BE2C (cell line): ENCODE measurements at regions not wholly inside any gene's neighbourhood (a gene's known extent, or its start where the extent isn't known, plus 50 kb on each side); places are given as distances from the start of the nearest gene placed in this dataset.

Source experiments
- DNase-seq: peaks from one replicate; pipeline ENCODE4 v3.0.0-alpha.2; 2020
- H3K27me3 ChIP-seq: fragments of 250-450 bp; sonication (Bioruptor Pico); 2 replicates; pipeline ENCODE4 v1.5.1; 2020; ENCODE audit warnings: mild to moderate bottlenecking
- H3K36me3 ChIP-seq: fragments of 250-450 bp; sonication (Bioruptor Pico); 2 replicates; pipeline ENCODE4 v1.5.1; 2020; ENCODE audit warnings: mild to moderate bottlenecking
- H3K4me1 ChIP-seq: fragments of 250-450 bp; sonication (Bioruptor Pico); 2 replicates; pipeline ENCODE4 v1.5.1; 2020
- H3K4me3 ChIP-seq: 2 replicates; pipeline ENCODE4 v1.5.1; 2011; ENCODE audit warnings: low read depth, low read length
- H3K9me3 ChIP-seq: fragments of 250-450 bp; sonication (Bioruptor Pico); 2 replicates; pipeline ENCODE4 v1.5.1; 2020
- CTCF ChIP-seq: IDR thresholded peaks from 2 replicates; pipeline ENCODE4 v1.5.1; 2012; ENCODE audit warnings: mild to moderate bottlenecking, low read depth, low read length

GRCh38 chr11:123371506-123372297, 58.4 kb upstream of the GRAMD1B start:
- no peak for DNase-seq
- H3K27me3 ChIP-seq: no peaks in the 10 kb centered on the region
- TF ChIP-seq CTCF: no peak
- no peaks in the 10 kb centered on the region for H3K36me3 ChIP-seq
- H3K4me3 ChIP-seq: no peak overlapping the region
- H3K4me1 ChIP-seq: peaks cover 30% of the 10 kb centered on the region
- H3K9me3 ChIP-seq: no peaks in the 10 kb centered on the region

GRCh38 chr11:123366924-123367323, 63.1 kb upstream of the GRAMD1B start:
- Histone ChIP-seq H3K9me3 (no peaks in the 10 kb centered on the region), H3K4me3 (no peak overlapping the region), H3K27me3 (no peaks in the 10 kb centered on the region), H3K4me1 (peaks cover 25% of the 10 kb centered on the region), H3K36me3 (no peaks in the 10 kb centered on the region)
- no peak for TF ChIP-seq CTCF
- no peak for DNase-seq

GRCh38 chr11:123365955-123366354, 64.1 kb upstream of the GRAMD1B start:
- H3K27me3 ChIP-seq: no peaks in the 10 kb centered on the region
- DNase-seq: no peak
- no peaks in the 10 kb centered on the region for H3K36me3 ChIP-seq
- H3K4me3 ChIP-seq: no peak overlapping the region
- H3K4me1 ChIP-seq: peaks cover 16% of the 10 kb centered on the region
- H3K9me3 ChIP-seq: no peaks in the 10 kb centered on the region
- TF ChIP-seq CTCF: no peak

- no peak for TF ChIP-seq CTCF
- H3K27me3 ChIP-seq: no peaks in the 10 kb centered on the region
These were observed 66.0 kb upstream of the GRAMD1B start for GRCh38 chr11:123364080-123364479.

GRCh38 chr11:123363556-123363955, 66.5 kb upstream of the GRAMD1B start:
- no peak overlapping the region for H3K4me3 ChIP-seq

More at GRCh38 chr11:123364080-123364479, 66.0 kb upstream of the GRAMD1B start:
- H3K4me1 ChIP-seq: peaks cover 15% of the 10 kb centered on the region
- H3K4me3 ChIP-seq: no peak overlapping the region
- H3K36me3 ChIP-seq: no peaks in the 10 kb centered on the region
- H3K9me3 ChIP-seq: no peaks in the 10 kb centered on the region
- DNase-seq: no peak

More at GRCh38 chr11:123363556-123363955, 66.5 kb upstream of the GRAMD1B start:
- H3K36me3 ChIP-seq: no peaks in the 10 kb centered on the region
- H3K27me3 ChIP-seq: no peaks in the 10 kb centered on the region
- no peak for DNase-seq
- TF ChIP-seq CTCF: no peak
- H3K4me1 ChIP-seq: peaks cover 15% of the 10 kb centered on the region
- no peaks in the 10 kb centered on the region for H3K9me3 ChIP-seq
